Left renal cortex interstitium (tissue), 4 donors: ENCODE measurements at regions not wholly inside any gene's neighbourhood (a gene's known extent, or its start where the extent isn't known, plus 50 kb on each side); places are given as distances from the start of the nearest gene placed in this dataset.
A peak's percentile ranks its signal among the peaks of the same experiment; 100 is the strongest.
"Not testable (repeated sequence)": the region's sequence is repeated elsewhere in the genome, so short reads cannot be mapped to it uniquely, and the experiment has no call there.

Experiments used
- DNase-seq, 4 donors: peaks; one replicate each; pipeline ENCODE4 v3.0.0-alpha.2; 2013; ENCODE audit warnings: low read depth in 4 of 4, low spot score in 2 of 4, missing footprints in 1 of 4

DNA sequence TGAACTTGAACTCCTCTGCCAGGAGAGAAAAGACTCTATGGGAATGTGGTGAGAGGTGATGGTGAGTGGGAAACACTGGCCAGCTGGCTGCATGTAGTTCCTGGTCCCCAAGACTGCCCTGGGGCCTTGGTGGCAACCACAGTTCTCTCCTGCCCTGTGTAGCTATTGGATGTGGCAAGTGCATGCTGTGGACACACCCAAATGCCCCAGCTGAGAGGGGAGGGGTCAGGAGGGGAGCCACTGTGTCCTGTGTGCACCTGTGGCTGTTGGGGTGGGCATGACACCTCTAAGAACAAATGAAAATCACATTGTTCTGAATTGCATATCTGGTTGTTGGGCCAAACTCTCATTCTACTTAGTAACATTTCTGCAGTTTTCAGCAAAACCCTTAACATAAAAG, 409.6 kb downstream of the NSUN3 start:
- DNase-seq, result no peak

DNA sequence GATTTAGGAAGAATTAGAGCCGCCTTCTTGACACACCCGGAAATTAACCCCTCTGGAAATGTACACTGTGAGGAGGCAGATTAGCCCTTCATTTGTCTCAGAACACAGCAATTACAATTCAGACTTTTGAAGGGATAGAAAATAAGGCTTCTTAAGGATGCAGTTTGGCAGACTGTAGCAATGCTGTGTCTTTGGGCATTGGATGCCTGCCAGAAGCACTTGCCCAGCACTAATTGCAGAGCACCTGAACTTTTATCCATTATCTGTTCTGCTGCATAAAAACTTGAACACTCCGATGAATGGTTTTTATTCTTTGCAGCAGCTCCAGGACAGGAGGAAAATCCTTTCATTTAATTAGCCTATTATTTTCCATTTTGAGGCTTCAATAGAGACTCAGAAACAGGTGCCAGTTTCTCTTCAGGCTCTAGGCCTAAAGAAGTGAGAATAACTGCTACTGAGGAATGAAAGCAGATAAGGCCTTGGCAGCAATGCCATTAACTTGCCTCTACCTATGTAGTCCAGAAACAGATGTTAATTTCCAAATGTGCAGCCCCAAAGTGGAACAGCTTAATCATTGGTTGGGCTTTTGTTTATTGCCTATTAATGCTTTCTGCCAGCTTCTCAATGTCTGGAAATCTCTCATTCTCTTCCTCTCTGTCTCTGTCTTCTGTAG, 418.5 kb downstream of the NSUN3 start:
- DNase-seq, result no peak

DNA sequence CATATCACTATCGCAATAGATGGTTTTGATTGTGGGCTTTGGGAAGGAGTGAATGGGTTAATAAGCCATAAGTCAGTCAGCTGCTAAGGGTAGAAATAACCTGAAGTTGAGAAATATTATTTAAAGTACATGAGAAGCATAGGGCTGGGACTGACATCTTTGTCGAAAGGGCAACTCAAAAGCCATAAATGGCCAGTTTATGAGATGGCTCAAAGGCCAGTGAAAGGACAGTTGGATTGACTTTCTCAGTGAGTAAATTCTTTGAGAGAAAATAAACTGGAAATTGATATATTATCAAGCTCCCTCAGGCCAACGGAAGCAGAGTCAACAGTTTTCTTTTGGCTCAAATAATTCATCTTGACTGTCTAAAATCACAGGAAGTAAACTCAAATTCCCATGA, 419.8 kb downstream of the NSUN3 start:
- DNase-seq, result peak in 1 of 4 donors; percentile 4

DNA sequence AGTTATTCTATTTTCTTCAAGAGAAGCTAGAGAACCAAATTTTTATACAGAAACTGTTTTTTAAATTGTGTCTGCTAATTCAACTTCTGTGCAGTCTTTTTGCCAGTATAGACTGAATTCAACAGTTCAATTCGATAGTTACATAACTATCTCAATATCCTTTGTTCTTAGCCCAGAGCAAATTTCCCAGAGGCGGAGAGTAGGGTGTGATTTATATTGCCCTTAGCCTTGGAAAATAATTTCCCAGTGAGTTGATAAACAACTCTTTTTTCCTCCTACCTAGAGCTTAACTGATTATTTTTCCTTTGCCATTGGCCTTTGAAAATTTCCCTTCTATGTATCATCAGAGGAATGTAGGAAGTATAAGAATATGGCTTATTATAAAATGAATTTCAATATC, 420.5 kb downstream of the NSUN3 start:
- DNase-seq, result no peak

DNA sequence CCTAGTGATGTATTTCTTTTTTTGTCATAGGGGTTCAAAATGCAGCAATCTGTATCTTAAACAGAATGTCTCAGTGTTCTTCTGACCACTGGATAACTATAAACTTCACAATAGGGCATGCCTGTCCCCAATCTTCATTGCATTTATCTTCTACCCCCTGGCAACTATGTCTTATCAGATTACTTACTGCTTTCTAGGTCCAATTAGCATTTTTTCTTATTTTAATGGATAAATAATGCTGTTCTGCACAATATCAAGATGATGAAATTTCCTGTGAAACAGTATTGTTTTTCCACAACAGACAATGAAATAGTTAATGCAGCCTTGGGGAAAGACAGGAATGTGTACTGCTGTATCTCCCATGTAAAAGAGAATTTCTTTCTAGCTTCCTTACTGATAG, 432.1 kb downstream of the NSUN3 start:
- DNase-seq, result no peak

- no peak for DNase-seq
These were observed 437.3 kb downstream of the NSUN3 start for GRCh38 chr3:94500146-94500545.

DNA sequence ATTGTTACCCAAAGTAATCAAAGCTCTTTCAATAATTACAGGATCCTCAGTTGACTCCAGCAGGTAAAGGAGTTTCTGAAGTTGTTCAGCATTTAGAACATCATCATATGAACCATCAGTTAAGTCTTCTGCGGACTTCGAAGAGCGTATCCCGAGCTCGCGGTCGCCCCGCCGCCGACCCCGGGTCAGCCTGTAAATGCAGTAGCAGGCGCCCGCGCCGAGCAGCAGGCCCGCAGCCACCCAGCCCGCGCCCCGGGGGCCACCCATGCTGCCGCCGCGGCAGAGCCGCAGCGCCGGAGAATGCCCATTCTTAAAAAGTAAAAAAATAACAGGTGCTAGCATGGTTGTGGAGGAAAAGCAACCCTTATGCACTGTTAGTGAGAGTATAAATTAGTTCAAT, 444.5 kb downstream of the NSUN3 start:
- not testable (repeated sequence) for DNase-seq

GRCh38 chr3:94512876-94513275, 450.0 kb downstream of the NSUN3 start:
- no peak for DNase-seq

DNA sequence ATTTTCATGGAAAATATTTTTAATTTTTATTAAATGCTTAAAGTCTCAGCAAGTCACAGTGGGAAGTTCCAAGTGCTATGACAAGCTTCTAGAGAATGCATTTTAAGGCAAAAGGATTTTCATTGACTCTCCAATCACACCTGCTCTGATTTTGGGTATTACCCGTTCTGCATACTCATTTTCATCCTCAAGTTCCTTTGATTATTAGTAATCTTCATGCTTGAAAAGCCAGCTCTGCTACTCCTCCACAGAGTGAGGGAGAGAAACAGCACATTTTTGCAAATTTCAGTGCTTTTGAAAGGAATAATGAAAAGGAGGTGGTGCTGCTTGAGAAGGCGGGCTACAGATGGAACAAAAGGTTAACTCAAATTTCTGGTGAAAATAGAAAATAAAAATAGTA, 450.7 kb downstream of the NSUN3 start:
- no peak for DNase-seq

DNA sequence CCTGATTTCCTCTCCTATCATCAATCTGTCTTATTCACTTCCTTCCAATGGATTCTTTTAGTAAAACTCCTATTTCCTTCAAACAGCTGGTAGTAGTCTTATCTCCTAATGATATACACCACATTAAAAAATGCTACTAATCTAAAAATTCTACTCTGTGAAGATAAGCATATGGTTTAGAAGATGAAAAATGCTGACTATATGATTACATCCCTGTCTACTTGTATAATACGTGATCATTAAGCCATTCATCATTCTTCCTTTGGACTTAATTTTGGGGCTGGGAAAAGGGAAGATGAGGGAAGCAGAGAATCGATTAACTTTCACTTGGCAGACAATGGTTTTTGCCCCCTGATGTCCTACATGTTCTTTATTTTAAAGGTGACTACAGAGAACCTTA, 453.1 kb downstream of the NSUN3 start:
- no peak for DNase-seq

DNA sequence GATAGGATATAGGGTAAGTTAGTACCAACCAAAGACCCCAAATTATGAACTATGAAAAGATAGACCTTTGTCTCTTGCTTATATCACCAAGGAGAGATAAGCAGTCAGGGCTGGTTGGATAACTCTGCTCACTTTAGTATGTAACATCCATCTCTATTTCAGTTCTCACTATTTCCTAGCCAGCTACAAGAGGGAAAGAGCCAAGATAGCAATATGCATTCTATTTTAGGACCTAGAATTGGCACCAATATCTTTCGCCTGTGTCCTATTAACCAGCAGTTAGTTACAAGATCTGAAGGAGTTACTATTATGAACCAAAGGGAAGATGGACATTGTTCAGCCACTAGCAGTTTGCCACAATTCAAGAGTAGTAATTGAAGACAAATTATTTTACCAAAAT, 457.5 kb downstream of the NSUN3 start:
- no peak for DNase-seq

DNA sequence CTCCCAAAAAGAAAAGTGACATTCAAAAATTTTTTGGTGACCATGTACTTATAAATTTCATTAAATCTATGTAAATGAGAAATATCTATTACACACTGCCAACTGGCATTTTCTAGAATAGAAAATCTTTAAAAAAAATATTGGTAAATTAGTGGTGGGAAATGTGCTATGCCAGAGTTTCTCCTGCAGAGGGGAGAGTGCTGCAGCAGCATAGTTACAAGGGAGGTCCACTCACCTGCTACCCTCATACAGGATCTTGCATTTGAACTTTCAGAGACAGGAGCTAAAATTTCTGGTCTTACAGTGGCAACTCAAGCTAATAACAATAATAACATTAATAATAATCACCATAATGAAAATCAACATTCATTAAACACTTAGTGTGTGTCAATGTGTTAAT, 459.6 kb downstream of the NSUN3 start:
- DNase-seq, result no peak

GRCh38 chr3:94524102-94524919, 461.4 kb downstream of the NSUN3 start:
- no peak for DNase-seq

DNA sequence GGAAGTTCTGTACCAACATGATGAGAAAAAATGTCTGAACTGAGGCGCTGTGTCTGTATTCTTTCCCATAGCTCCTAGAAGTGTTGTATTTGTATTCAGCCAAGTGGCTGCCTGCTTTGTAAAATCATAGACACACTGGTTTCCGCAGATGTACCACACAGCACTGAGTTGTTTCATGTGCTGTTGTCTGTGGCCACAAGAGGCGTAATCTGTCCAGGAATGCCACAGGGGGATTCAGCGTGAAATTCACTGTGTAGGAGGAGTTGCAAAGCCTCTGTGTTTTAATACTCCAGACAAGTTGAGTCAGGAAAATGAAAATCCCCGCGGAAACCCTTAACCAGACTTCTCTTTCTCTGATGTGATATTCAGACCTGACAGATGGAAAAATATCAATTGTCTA, 462.2 kb downstream of the NSUN3 start:
- DNase-seq, result no peak

DNA sequence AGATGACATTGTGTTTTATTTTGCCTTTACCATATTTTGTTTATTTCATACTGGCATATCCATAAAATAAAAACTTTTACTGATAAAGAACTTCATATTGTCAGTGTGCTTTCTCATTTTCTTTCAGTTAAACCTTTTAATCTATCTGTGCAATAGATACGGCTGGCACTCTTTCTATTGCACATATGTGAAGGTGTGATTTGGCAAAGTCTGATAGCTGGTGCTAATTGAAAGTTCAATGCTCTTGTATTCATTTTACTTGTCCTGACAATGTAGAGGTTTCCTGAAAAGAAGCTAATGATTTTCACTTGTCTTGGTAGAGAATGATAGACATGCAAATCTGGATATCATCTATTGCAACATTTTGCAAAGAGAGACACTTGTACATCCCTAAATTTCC, 467.0 kb downstream of the NSUN3 start:
- DNase-seq, result no peak

DNA sequence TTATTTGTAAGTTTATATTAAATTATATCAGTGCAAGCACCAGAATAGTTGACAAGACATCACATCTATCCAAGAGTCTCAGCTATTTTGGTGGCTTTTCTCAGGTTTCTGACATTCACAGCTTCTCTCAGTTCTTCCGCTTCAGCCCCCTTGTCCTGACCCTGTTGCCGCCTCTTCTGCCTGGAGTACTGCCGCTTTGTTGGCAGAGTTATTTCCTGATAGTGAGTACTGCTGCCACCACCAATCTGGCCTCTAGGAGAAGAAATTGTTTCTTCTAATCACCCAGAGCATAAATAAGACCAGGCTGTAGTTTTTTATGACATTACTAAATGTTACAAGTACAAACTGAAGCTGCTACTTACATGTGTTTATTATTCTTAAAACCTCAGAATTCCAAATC, 470.1 kb downstream of the NSUN3 start:
- no peak for DNase-seq

DNA sequence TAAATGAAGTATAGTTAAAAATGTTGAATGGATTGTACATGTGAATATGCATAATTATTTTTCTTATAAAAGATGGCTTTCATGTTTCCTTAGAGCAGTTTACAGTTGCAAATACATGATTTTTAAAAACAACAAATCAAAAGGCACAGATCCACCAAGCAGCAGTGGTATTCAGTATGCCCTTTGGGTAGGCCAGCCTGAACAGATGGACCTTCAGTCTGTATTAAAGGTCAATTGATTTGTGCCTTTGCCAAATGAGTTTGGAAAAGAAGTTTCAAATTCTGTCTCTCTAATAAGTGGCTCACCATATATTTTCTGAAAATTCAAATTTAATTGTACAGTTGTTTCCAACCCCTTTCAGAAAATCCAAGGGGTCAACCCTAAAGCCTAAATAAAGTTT, 477.1 kb downstream of the NSUN3 start:
- no peak for DNase-seq

DNA sequence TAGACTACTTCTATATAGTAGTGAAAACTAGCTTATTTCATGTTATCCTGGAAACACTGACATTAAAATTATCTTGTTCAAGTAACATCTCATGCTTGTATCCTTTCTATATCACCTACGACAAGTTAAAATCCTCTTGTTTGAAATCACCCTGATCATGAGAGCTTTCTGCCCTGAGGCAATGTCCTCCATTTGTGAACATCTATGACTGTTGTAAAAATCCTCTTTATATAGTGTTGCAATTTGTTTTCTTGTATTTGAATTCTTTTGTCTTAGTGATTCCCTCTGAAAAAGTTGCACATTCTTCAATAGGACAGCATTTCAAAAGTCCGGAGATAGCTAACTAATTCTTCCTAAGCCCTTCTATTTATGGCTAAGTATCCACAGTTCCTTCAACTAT, 480.3 kb downstream of the NSUN3 start:
- DNase-seq, result no peak

- DNase-seq, result no peak
These were observed 481.4 kb downstream of the NSUN3 start for GRCh38 chr3:94544131-94544789.

- no peak for DNase-seq
These were observed 485.9 kb downstream of the NSUN3 start for GRCh38 chr3:94548581-94549316.

DNA sequence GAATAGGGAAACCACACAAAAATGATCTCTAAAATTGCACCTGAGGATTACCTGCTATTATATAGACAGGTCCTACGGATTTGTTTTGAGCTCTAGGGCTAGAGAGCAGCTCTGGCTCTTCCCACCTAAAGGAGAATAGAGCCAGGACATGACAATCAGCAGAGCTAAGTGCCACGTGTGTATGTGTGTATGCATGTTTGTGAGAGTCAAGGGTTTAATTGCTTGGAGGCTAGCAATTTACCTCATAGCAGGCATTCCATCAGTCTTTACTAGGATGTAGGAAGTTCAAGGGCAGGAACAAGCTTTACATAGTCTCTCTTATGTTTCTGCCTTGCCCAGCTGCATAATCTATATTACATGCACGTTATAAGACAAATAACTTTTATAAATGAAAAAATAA, 498.2 kb downstream of the NSUN3 start:
- no peak for DNase-seq
